ENCODE measurements at regions not wholly inside any gene's neighbourhood (a gene's known extent, or its start where the extent isn't known, plus 50 kb on each side); places are given as distances from the start of the nearest gene placed in this dataset.
A peak's percentile ranks its signal among the peaks of the same experiment; 100 is the strongest.

DNA sequence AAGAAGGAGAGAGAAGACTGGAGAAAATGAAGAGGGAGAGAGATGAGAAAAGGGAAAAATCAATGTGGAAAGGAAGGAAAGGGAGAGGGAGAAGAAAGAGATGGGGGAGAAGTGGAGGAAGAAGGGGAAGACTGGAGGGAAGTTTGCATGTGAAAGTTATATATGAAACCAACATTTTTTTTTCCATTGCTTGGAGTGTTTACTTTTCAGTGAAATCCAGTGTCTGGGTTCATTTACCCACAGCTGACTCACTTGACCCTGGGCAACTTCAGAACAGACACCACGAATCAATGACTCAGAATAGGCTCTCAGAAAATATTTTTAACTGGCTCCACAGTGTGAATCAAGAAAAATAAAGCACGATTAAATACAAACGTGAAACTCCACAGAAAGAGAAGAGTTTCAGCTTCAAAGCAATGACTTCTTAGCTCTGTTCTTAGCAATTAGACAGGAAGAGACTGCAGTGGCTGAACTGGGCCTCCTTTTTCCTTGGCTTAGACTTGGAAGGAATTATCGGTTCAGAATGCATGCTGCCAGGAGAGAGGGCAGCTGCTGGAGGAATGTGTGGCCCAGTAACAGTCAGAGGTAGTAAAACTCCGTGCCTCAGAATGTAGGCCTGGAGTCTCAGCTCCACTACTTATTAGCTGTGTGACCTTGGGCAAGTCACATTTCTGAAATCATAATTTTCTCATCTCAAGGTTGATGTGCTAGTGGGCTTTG lies 237.5 kb downstream of the MIAT start:
- no peaks in the 10 kb centered on the region for H3K36me3 ChIP-seq (ENCODE audit: control insufficient read depth in 2 of 2, extremely low read depth in 1 of 2, insufficient read depth in 2 of 2, low read length in 2 of 2)
- peak; percentile 68 for FAIRE-seq

DNA sequence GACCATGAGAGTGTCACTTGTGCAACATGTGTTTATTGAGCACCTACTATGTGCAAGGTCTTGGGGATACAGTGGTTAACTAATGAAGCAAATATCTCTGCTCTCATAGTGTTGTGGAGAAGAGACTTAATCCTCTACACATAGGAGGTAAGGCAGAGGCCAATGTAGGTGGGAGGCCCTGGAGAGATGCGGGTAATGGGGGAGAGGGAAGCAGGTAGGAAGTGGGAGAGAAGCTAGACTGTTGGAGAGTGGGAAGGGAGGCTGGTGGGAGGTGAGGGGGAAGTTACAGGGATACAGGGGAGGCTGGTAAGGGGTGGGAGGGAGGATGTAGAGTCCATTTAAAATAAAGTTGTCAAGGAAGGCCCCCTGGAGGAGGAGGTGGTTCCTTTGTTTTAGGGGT lies 240.0 kb downstream of the MIAT start:
- Histone ChIP-seq H3K9me3 (ENCODE audit: control insufficient read depth, low read depth, low read length) (no peaks in the 10 kb centered on the region), H3K4me2 (ENCODE audit: control insufficient read depth, extremely low read depth, insufficient read depth, low read depth, low read length) (no peak overlapping the region), H3K79me2 (ENCODE audit: control insufficient read depth, insufficient read depth, low read length) (no peaks in the 10 kb centered on the region), H3K36me3 (ENCODE audit: control insufficient read depth in 2 of 2, extremely low read depth in 1 of 2, insufficient read depth in 2 of 2, low read length in 2 of 2) (no peaks in the 10 kb centered on the region), H2AFZ (ENCODE audit: control insufficient read depth, low read length) (no peak overlapping the region), H3K4me1 (ENCODE audit: control insufficient read depth, extremely low read depth, insufficient read depth, low read length) (peaks cover 9% of the 10 kb centered on the region), H3K27ac (ENCODE audit: control insufficient read depth, insufficient read depth, low read length) (no peak overlapping the region), H3K4me3 (ENCODE audit: control insufficient read depth in 2 of 3, extremely low read depth in 1 of 3, insufficient read depth in 2 of 3, low read depth in 1 of 3, low read length in 3 of 3) (no peak overlapping the region), H3K9me1 (ENCODE audit: control insufficient read depth, extremely low read depth, insufficient read depth, low read length) (no peaks in the 10 kb centered on the region), H3K27me3 (ENCODE audit: control insufficient read depth, extremely low read depth, insufficient read depth, low read length) (peaks cover 7% of the 10 kb centered on the region), H3K9ac (ENCODE audit: control insufficient read depth, extremely low read depth, insufficient read depth, low read length) (no peak overlapping the region), H4K20me1 (ENCODE audit: control insufficient read depth, extremely low read depth, insufficient read depth, low read length) (no peaks in the 10 kb centered on the region)
- DNase-seq (ENCODE audit: low read depth, low spot score), result no peak
- FAIRE-seq, result no peak
- TF ChIP-seq EZH2 (IDR thresholded peaks at IDR 0.05; ENCODE audit: low read length), result no peak
- TF ChIP-seq, protein P1, sequence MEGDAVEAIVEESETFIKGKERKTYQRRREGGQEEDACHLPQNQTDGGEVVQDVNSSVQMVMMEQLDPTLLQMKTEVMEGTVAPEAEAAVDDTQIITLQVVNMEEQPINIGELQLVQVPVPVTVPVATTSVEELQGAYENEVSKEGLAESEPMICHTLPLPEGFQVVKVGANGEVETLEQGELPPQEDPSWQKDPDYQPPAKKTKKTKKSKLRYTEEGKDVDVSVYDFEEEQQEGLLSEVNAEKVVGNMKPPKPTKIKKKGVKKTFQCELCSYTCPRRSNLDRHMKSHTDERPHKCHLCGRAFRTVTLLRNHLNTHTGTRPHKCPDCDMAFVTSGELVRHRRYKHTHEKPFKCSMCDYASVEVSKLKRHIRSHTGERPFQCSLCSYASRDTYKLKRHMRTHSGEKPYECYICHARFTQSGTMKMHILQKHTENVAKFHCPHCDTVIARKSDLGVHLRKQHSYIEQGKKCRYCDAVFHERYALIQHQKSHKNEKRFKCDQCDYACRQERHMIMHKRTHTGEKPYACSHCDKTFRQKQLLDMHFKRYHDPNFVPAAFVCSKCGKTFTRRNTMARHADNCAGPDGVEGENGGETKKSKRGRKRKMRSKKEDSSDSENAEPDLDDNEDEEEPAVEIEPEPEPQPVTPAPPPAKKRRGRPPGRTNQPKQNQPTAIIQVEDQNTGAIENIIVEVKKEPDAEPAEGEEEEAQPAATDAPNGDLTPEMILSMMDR (optimal IDR thresholded peaks at IDR 0.05 in 1 of 3, IDR thresholded peaks at IDR 0.05 in 1 of 3, conservative IDR thresholded peaks at IDR 0.05 in 1 of 3; ENCODE audit: extremely low read depth in 1 of 3, insufficient read depth in 2 of 3, low read length in 3 of 3), result no peak
- dilution Hi-C loops (cut with MboI; ENCODE audit: extremely low pct_ligation_motif_present, low sequenced_read_pairs), result no loop called here

More for the DNA sequence above, 237.5 kb downstream of the MIAT start:
- Histone ChIP-seq H2AFZ (ENCODE audit: control insufficient read depth, low read length) (peak overlapping the region; percentile 8), H3K9ac (ENCODE audit: control insufficient read depth, extremely low read depth, insufficient read depth, low read length) (peak overlapping the region; percentile 38), H3K9me3 (ENCODE audit: control insufficient read depth, low read depth, low read length) (no peaks in the 10 kb centered on the region), H4K20me1 (ENCODE audit: control insufficient read depth, extremely low read depth, insufficient read depth, low read length) (no peaks in the 10 kb centered on the region), H3K4me3 (ENCODE audit: control insufficient read depth in 2 of 3, extremely low read depth in 1 of 3, insufficient read depth in 2 of 3, low read depth in 1 of 3, low read length in 3 of 3) (no peak overlapping the region), H3K9me1 (ENCODE audit: control insufficient read depth, extremely low read depth, insufficient read depth, low read length) (no peaks in the 10 kb centered on the region), H3K4me2 (ENCODE audit: control insufficient read depth, extremely low read depth, insufficient read depth, low read depth, low read length) (peak overlapping the region; percentile 52), H3K27me3 (ENCODE audit: control insufficient read depth, extremely low read depth, insufficient read depth, low read length) (peaks cover 4% of the 10 kb centered on the region), H3K4me1 (ENCODE audit: control insufficient read depth, extremely low read depth, insufficient read depth, low read length) (peaks cover 9% of the 10 kb centered on the region), H3K27ac (ENCODE audit: control insufficient read depth, insufficient read depth, low read length) (peak overlapping the region; percentile 19), H3K79me2 (ENCODE audit: control insufficient read depth, insufficient read depth, low read length) (no peaks in the 10 kb centered on the region)
- dilution Hi-C loops (cut with MboI; ENCODE audit: extremely low pct_ligation_motif_present, low sequenced_read_pairs), result no loop called here
- no peak for DNase-seq (ENCODE audit: low read depth, low spot score)
- TF ChIP-seq EZH2 (IDR thresholded peaks at IDR 0.05; ENCODE audit: low read length), result no peak
- TF ChIP-seq, protein P1 (optimal IDR thresholded peaks at IDR 0.05 in 1 of 3, IDR thresholded peaks at IDR 0.05 in 1 of 3, conservative IDR thresholded peaks at IDR 0.05 in 1 of 3; ENCODE audit: extremely low read depth in 1 of 3, insufficient read depth in 2 of 3, low read length in 3 of 3), result no peak

Measured in keratinocyte (primary cell).